Upper lobe of right lung (tissue), 1 donor: ENCODE measurements at regions not wholly inside any gene's neighbourhood (a gene's known extent, or its start where the extent isn't known, plus 50 kb on each side); places are given as distances from the start of the nearest gene placed in this dataset.

Experiments
- ATAC-seq: fragments of 200-7000 bp; cut with Tn5 transposase; one replicate; pipeline ENCODE4 v1.9.1; 2020; ENCODE audit warnings: mild to moderate bottlenecking, moderate library complexity
- DNase-seq: peaks from one replicate; pipeline ENCODE4 v3.0.0-alpha.2; 2020
- H3K27ac ChIP-seq: fragments of 200-600 bp; one replicate; pipeline ENCODE4 v1.8.0; 2022
- H3K27me3 ChIP-seq: fragments of 200-600 bp; one replicate; pipeline ENCODE4 v1.8.0; 2022; ENCODE audit warnings: mild to moderate bottlenecking
- H3K36me3 ChIP-seq: fragments of 200-600 bp; one replicate; pipeline ENCODE4 v1.8.0; 2022
- H3K4me1 ChIP-seq: fragments of 200-600 bp; one replicate; pipeline ENCODE4 v1.8.0; 2022
- H3K4me3 ChIP-seq: fragments of 200-600 bp; one replicate; pipeline ENCODE4 v1.8.0; 2022; ENCODE audit warnings: mild to moderate bottlenecking
- H3K9me3 ChIP-seq: fragments of 200-600 bp; one replicate; pipeline ENCODE4 v1.8.0; 2022
- CTCF ChIP-seq: fragments of 200-600 bp; IDR thresholded peaks from one replicate; pipeline ENCODE4 v1.8.0; 2022; ENCODE audit warnings: antibody characterized with exemption
- intact Hi-C: fragments of 100-400 bp; cut with DNase I; formaldehyde crosslinking; loops from one replicate; pipeline ENCODE4 v1.11.0; 2022
- donor health status: DM: no; HTN: yes; CAD: no; lungs with severe emphysema.

DNA sequence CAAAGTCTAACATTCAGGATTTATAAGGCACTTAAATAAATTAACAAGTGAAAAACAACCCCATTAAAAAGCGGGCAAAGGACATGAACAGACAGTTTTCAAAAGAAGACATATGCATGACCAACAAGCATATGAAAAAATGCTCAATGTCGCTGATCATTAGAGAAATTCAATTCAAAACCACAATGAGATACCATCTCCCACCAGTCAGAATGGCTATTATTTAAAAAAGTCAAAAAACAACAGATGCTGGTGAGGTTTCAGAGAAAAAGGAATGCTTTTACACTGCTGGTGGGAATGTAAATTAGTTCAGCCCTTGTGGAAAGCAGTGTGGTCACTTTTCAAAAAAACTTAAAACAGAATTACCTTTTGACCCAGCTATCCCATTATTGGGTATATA is 60.7 kb upstream of the BDKRB2 start:
- Histone ChIP-seq H3K27ac (no peak overlapping the region), H3K4me3 (no peak overlapping the region), H3K4me1 (no peaks in the 10 kb centered on the region), H3K27me3 (no peaks in the 10 kb centered on the region), H3K36me3 (no peaks in the 10 kb centered on the region), H3K9me3 (no peaks in the 10 kb centered on the region)
- ATAC-seq, result no peak
- TF ChIP-seq CTCF, result no peak
- intact Hi-C loops, result no loop called here
- no peak for DNase-seq

DNA sequence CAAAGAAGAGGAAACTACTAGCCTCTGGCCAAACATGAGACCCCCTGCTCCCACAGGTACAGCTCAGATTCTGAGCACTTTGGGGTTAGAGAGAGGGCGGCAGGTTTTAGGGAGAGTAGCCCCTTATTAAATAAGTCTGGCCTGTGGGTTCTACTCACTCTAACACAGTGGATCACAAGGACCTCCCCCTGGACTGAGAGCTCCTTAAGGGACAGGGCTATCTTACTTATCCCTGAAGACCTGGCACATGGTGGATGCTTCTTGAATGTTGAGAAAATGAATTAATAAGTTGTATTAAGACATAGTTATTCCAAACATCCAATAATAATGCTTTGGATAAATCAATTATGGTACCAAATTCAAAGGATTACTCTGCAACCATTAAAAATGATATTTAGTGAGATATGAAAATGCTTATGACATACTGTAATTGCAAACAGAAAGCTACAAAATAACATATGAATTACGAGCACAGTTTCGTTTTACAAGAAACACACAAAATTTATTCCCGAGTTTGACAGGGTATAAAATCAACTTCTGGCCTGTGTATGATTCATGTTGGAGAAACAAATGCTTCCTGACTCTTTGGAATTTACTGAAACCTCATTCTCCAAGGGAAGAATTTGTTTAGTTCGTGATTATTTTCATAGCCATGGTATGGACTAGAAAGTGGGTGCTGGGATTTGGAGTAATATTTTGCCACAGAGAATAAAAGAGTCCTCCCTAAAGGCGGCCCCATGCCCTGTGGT is 59.3 kb upstream of the BDKRB2 start:
- ATAC-seq (no peak), DNase-seq (no peak)
- no peak overlapping the region for H3K4me3 ChIP-seq
- peak overlapping the region; percentile 30 for H3K27ac ChIP-seq
- no peaks in the 10 kb centered on the region for H3K4me1 ChIP-seq
- no peaks in the 10 kb centered on the region for H3K27me3 ChIP-seq
- no peaks in the 10 kb centered on the region for H3K36me3 ChIP-seq
- TF ChIP-seq CTCF, result no peak
- H3K9me3 ChIP-seq, result no peaks in the 10 kb centered on the region
- intact Hi-C loops, result no loop called here

DNA sequence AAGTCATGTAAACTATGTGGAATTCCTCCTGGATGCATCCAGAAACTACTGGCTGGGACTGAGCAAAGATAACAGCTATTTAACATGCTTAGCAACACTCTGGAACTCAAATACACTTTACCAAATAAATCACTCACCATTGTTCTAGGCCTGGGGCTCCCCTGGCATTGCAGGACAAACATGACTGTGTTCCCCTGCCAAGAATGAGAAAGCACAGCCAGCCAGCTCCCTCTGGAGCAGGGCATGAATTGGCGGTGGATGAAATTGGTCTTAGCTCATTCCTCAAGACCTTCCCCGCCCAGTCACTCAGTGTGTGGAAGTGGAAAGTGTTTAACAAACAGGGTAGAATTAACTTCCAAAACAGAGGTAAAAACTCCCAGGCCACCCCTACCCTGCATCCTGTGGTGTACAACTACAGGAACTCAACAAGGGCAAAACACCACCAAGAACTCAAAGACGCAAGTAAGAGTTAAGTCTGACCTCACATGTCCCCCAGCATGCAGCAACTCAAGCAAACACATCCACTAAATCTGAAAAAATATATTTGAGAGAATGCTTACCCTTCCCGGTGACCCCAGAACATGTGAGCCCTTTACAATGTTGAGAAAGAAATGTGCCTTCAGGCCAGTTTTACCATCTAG is 58.4 kb upstream of the BDKRB2 start:
- intact Hi-C loops, result no loop called here
- Histone ChIP-seq H3K36me3 (no peaks in the 10 kb centered on the region), H3K27me3 (no peaks in the 10 kb centered on the region), H3K4me3 (no peak overlapping the region), H3K4me1 (no peaks in the 10 kb centered on the region), H3K27ac (no peak overlapping the region), H3K9me3 (no peaks in the 10 kb centered on the region)
- DNase-seq, result no peak
- peak; percentile 90 for ATAC-seq
- TF ChIP-seq CTCF, result no peak

- Histone ChIP-seq H3K27ac (no peak overlapping the region), H3K4me1 (no peaks in the 10 kb centered on the region), H3K36me3 (no peaks in the 10 kb centered on the region), H3K27me3 (no peaks in the 10 kb centered on the region), H3K9me3 (no peaks in the 10 kb centered on the region), H3K4me3 (no peak overlapping the region)
- TF ChIP-seq CTCF, result no peak
- ATAC-seq, result no peak
- intact Hi-C loops, result no loop called here
- no peak for DNase-seq
These were observed 56.0 kb upstream of the BDKRB2 start for GRCh38 chr14:96148631-96149030.

- DNase-seq (no peak), ATAC-seq (no peak)
- Histone ChIP-seq H3K4me1 (no peaks in the 10 kb centered on the region), H3K9me3 (no peaks in the 10 kb centered on the region), H3K27me3 (no peaks in the 10 kb centered on the region), H3K36me3 (no peaks in the 10 kb centered on the region), H3K27ac (no peak overlapping the region), H3K4me3 (no peak overlapping the region)
- TF ChIP-seq CTCF, result no peak
- intact Hi-C loops, result no loop called here
These were observed 55.5 kb upstream of the BDKRB2 start for GRCh38 chr14:96149131-96149530.
